Activated B cell treated with CpG ODN at 0.5 μM for 24 hours (primary cell): ENCODE measurements at regions not wholly inside any gene's neighbourhood (a gene's known extent, or its start where the extent isn't known, plus 50 kb on each side); places are given as distances from the start of the nearest gene placed in this dataset.

Experiments
- ATAC-seq: fragments of 200-7000 bp; cut with Tn5 transposase; one replicate; pipeline ENCODE4 v1.10.0; 2021; ENCODE audit warnings: low read depth, mild to moderate bottlenecking, moderate library complexity
- CTCF ChIA-PET: fragments of 350-600 bp; sonication (Branson Sonifier 250); formaldehyde crosslinking; loops from one replicate; lab custom pipeline; 2021; ENCODE audit warnings: antibody characterized with exemption; lab: Charles Lee
- POLR2A ChIA-PET: fragments of 350-600 bp; sonication (Branson Sonifier 250); formaldehyde crosslinking; loops from one replicate; lab custom pipeline; 2021; ENCODE audit warnings: antibody characterized with exemption; lab: Charles Lee
- DNase-seq: peaks from one replicate; pipeline ENCODE4 v3.0.0; 2022
- H3K27ac Mint-ChIP-seq: one replicate; pipeline ENCODE4 v1.8.0; 2020; ENCODE audit warnings: mixed read lengths
- H3K27me3 Mint-ChIP-seq: one replicate; pipeline ENCODE4 v1.8.0; 2021; ENCODE audit warnings: mixed read lengths
- H3K36me3 Mint-ChIP-seq: one replicate; pipeline ENCODE4 v1.8.0; 2021; ENCODE audit warnings: low read depth, mixed read lengths
- H3K4me1 Mint-ChIP-seq: one replicate; pipeline ENCODE4 v1.8.0; 2021; ENCODE audit warnings: mixed read lengths
- H3K4me3 Mint-ChIP-seq: one replicate; pipeline ENCODE4 v1.8.0; 2020; ENCODE audit warnings: mild to moderate bottlenecking, mixed read lengths
- H3K9me3 Mint-ChIP-seq: one replicate; pipeline ENCODE4 v1.8.0; 2020; ENCODE audit warnings: mixed read lengths
- intact Hi-C: fragments of 100-400 bp; cut with micrococcal nuclease; formaldehyde crosslinking; loops from one replicate; pipeline ENCODE4 v1.15.1; 2024
- TF ChIP-seq, protein P1 (sequence below): fragments of 200-600 bp; IDR thresholded peaks from one replicate; pipeline ENCODE4 v1.8.0; 2022; ENCODE audit warnings: antibody characterized with exemption, mild to moderate bottlenecking

DNA sequence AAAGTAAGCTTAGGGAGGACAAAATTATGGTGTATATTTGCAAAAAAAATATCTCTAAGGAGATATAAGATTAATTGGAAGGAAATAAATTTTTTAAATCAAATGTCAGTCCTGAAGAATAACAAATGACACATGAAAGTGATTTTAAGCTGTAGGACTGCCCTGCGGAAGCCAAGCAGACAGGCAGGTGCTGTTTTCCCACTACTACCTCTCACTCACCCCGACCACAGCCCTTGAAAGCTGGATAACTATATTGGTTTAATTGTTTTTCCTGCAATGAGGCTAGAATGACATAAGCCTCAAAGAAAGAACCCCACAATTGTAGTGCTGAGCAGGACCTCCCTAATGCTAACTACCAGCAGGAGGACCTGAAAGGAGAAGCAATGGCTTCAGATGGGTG, 68.6 kb upstream of the VIPR2 start:
- ChIA-PET CTCF (no interaction called here), POLR2A (no interaction called here)
- Mint-ChIP-seq H3K4me1 (no peaks in the 10 kb centered on the region), H3K36me3 (no peaks in the 10 kb centered on the region), H3K4me3 (no peak overlapping the region), H3K27me3 (no peaks in the 10 kb centered on the region), H3K27ac (no peak overlapping the region), H3K9me3 (no peaks in the 10 kb centered on the region)
- ATAC-seq (no peak), DNase-seq (no peak)
- TF ChIP-seq, protein P1, sequence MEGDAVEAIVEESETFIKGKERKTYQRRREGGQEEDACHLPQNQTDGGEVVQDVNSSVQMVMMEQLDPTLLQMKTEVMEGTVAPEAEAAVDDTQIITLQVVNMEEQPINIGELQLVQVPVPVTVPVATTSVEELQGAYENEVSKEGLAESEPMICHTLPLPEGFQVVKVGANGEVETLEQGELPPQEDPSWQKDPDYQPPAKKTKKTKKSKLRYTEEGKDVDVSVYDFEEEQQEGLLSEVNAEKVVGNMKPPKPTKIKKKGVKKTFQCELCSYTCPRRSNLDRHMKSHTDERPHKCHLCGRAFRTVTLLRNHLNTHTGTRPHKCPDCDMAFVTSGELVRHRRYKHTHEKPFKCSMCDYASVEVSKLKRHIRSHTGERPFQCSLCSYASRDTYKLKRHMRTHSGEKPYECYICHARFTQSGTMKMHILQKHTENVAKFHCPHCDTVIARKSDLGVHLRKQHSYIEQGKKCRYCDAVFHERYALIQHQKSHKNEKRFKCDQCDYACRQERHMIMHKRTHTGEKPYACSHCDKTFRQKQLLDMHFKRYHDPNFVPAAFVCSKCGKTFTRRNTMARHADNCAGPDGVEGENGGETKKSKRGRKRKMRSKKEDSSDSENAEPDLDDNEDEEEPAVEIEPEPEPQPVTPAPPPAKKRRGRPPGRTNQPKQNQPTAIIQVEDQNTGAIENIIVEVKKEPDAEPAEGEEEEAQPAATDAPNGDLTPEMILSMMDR, result no peak
- intact Hi-C loops, result no loop called here

DNA sequence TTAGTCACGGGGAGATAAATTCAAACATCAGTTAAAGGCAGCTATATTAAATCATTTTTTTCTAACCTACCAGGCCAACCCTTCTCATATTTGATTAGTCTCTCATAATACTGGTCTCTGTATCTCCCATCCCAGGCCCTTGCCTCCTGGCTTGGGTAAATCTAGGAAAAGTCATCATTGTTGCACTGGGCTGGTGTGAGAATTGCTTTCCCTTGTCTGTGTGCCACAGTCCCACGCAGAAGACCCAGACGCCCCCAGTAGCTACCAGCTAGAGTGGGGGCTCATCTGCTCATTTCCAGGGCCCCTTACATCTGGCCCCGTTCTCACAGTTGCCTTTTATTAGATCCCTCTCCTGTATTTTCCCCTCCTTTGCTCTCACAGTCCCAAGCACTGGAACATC, 67.6 kb upstream of the VIPR2 start:
- CTCF ChIA-PET, result no interaction called here
- POLR2A ChIA-PET, result no interaction called here
- H3K4me1 Mint-ChIP-seq, result no peaks in the 10 kb centered on the region
- intact Hi-C loops, result no loop called here
- TF ChIP-seq, protein P1, result no peak
- H3K36me3 Mint-ChIP-seq, result no peaks in the 10 kb centered on the region
- no peak overlapping the region for H3K27ac Mint-ChIP-seq
- H3K9me3 Mint-ChIP-seq, result no peaks in the 10 kb centered on the region
- DNase-seq, result no peak
- no peak overlapping the region for H3K4me3 Mint-ChIP-seq
- ATAC-seq, result no peak
- no peaks in the 10 kb centered on the region for H3K27me3 Mint-ChIP-seq

DNA sequence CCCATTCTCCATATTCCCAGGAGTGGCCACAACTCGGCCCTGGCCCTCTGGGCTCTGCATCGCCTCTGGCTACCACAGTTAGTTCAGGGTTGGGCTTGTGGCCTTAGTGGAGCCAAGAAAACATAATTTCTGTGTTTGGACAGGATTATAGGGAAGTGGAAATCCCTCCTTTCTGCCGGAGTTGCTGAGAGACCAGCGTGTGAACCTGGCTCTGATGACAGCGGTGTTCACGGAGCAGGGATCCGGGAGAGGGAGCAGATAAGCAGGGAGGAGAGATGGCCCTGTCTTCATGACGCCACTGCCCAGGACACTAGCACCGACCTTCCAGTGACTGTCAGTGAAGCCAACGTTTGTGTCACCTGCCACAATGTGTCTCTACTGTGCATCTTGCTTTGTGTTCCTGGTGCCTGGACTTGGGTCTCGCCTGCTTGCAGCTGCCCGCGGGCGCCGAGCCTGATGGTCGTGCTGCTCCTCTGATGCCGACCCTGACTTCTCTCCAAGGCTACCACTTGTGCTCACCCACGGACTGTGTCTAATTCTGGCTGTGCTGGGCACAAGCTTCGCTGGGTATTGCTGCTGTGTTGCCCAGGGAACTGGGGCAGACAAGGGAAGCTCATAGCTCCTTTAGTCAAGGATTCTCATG, 67.0 kb upstream of the VIPR2 start:
- ChIA-PET CTCF (no interaction called here), POLR2A (no interaction called here)
- DNase-seq, result no peak
- H3K27ac Mint-ChIP-seq, result no peak overlapping the region
- intact Hi-C loops, result no loop called here
- TF ChIP-seq, protein P1, result no peak
- H3K4me3 Mint-ChIP-seq, result no peak overlapping the region
- no peaks in the 10 kb centered on the region for H3K9me3 Mint-ChIP-seq
- H3K4me1 Mint-ChIP-seq, result no peaks in the 10 kb centered on the region
- ATAC-seq, result no peak
- H3K27me3 Mint-ChIP-seq, result no peaks in the 10 kb centered on the region
- no peaks in the 10 kb centered on the region for H3K36me3 Mint-ChIP-seq

DNA sequence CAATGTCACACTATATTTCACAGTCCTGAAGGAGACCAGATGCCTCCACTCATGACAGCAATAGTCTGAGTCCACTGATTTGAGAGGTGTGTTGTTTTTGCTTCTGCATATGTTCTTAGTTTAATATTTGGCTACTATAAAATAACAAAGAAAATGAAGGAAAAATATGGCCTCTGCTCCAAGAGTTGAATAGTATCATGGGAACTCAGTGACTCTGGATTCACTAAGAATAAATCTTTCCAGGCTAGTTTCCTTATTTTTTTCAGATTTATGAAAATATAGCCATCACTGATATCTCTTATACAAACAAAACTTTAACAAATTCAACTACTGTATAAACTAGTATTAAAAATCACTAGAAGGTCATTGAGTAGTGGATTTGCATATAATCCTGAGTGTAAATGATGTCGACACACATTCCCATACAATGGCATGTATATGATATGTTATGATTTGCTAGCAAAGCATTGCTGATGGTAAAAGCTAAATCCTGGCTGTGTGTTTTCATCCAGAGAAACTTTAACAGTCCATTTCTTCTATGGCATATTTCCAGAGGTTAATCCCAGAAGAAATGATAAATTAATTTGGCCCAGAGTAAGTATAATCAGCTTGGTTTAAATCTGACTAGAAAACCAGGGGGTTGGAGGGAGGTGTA, 66.0 kb upstream of the VIPR2 start:
- ATAC-seq, result no peak
- Mint-ChIP-seq H3K27me3 (no peaks in the 10 kb centered on the region), H3K36me3 (no peaks in the 10 kb centered on the region), H3K4me1 (no peaks in the 10 kb centered on the region), H3K9me3 (no peaks in the 10 kb centered on the region), H3K27ac (no peak overlapping the region), H3K4me3 (no peak overlapping the region)
- ChIA-PET POLR2A (no interaction called here), CTCF (no interaction called here)
- DNase-seq, result no peak
- TF ChIP-seq, protein P1, result no peak
- intact Hi-C loops, result no loop called here

DNA sequence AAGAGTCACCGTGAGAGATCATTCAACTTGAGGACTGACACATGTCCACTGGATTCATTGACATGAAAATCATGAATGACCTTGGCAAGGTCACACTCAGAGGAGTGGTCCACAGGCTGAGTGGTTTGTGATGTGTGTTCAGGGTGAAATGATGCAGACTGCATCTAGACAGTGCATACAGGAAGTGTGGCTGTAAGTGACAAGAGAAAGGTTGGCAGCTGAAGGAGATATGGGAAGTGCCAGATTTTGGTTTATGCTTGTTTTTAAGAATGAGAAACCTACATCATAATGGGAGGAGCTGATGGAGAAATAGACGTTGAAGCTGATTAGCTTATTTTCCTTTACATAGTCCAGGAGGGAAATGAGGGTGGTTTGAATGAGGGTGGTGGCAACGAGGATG, 64.8 kb upstream of the VIPR2 start:
- ChIA-PET POLR2A (interaction anchor here (0.7 kb wide), 1 partner anchor 33 kb away, joined by 3 read pairs; no protein-coding TSS in a partner anchor), CTCF (no interaction called here)
- H3K27ac Mint-ChIP-seq, result no peak overlapping the region
- no peak overlapping the region for H3K4me3 Mint-ChIP-seq
- intact Hi-C loops, result no loop called here
- ATAC-seq (no peak), DNase-seq (no peak)
- no peaks in the 10 kb centered on the region for H3K9me3 Mint-ChIP-seq
- H3K27me3 Mint-ChIP-seq, result no peaks in the 10 kb centered on the region
- TF ChIP-seq, protein P1, result no peak
- no peaks in the 10 kb centered on the region for H3K36me3 Mint-ChIP-seq
- no peaks in the 10 kb centered on the region for H3K4me1 Mint-ChIP-seq
